ENCODE measurements at regions not wholly inside any gene's neighbourhood (a gene's known extent, or its start where the extent isn't known, plus 50 kb on each side); places are given as distances from the start of the nearest gene placed in this dataset.

- TF ChIP-seq ZC3H10 (CRISPR knock-in tag; IDR thresholded peaks at IDR 0.05) (no peak), ISL1 (CRISPR knock-in tag; IDR thresholded peaks at IDR 0.05) (no peak), OSR1 (CRISPR knock-in tag; IDR thresholded peaks at IDR 0.05) (no peak), RARB (CRISPR knock-in tag; IDR thresholded peaks at IDR 0.05) (no peak), PPARA (CRISPR knock-in tag; IDR thresholded peaks at IDR 0.05; ENCODE audit: borderline replicate concordance) (no peak), CREB5 (CRISPR knock-in tag; IDR thresholded peaks at IDR 0.05; ENCODE audit: low read depth) (no peak), ZFP3 (CRISPR knock-in tag; IDR thresholded peaks at IDR 0.05) (no peak), ZNF8 (CRISPR knock-in tag; IDR thresholded peaks at IDR 0.05) (no peak), TOX (CRISPR knock-in tag; IDR thresholded peaks at IDR 0.05; ENCODE audit: borderline replicate concordance) (no peak)
- TF ChIP-seq, protein P1, sequence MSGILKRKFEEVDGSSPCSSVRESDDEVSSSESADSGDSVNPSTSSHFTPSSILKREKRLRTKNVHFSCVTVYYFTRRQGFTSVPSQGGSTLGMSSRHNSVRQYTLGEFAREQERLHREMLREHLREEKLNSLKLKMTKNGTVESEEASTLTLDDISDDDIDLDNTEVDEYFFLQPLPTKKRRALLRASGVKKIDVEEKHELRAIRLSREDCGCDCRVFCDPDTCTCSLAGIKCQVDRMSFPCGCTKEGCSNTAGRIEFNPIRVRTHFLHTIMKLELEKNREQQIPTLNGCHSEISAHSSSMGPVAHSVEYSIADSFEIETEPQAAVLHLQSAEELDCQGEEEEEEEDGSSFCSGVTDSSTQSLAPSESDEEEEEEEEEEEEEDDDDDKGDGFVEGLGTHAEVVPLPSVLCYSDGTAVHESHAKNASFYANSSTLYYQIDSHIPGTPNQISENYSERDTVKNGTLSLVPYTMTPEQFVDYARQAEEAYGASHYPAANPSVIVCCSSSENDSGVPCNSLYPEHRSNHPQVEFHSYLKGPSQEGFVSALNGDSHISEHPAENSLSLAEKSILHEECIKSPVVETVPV (CRISPR knock-in tag; IDR thresholded peaks at IDR 0.05) = no peak
Observed at GRCh38 chr2:56021136-56021474, 97.5 kb upstream of the EFEMP1 start.
